Rectal smooth muscle tissue (tissue), 1 donor: ENCODE measurements at regions not wholly inside any gene's neighbourhood (a gene's known extent, or its start where the extent isn't known, plus 50 kb on each side); places are given as distances from the start of the nearest gene placed in this dataset.
"Not testable (repeated sequence)": the region's sequence is repeated elsewhere in the genome, so short reads cannot be mapped to it uniquely, and the experiment has no call there.

Source experiments
- H3K27ac ChIP-seq: one replicate; pipeline ENCODE4 v1.7.0; 2013; ENCODE audit warnings: low read depth, low read length, inconsistent platforms
- H3K27me3 ChIP-seq: one replicate; pipeline ENCODE4 v1.7.0; 2013; ENCODE audit warnings: low read length; ENCODE audit not compliant: control insufficient read depth, insufficient read depth
- H3K36me3 ChIP-seq: one replicate; pipeline ENCODE4 v1.7.0; 2013; ENCODE audit warnings: low read length; ENCODE audit not compliant: control insufficient read depth, insufficient read depth
- H3K4me1 ChIP-seq: one replicate; pipeline ENCODE4 v1.7.0; 2013; ENCODE audit warnings: low read length; ENCODE audit not compliant: control insufficient read depth, insufficient read depth
- H3K4me3 ChIP-seq: one replicate; pipeline ENCODE4 v1.7.0; 2013; ENCODE audit warnings: low read length
- H3K9ac ChIP-seq: one replicate; pipeline ENCODE4 v1.7.0; 2013; ENCODE audit warnings: low read length

- Histone ChIP-seq H3K27me3 (no peaks in the 10 kb centered on the region), H3K9ac (no peak overlapping the region), H3K36me3 (no peaks in the 10 kb centered on the region), H3K4me1 (no peaks in the 10 kb centered on the region), H3K27ac (no peak overlapping the region), H3K4me3 (no peak overlapping the region)
These were observed 103.9 kb upstream of the TMEM45B start for GRCh38 chr11:129711760-129712159.

GRCh38 chr11:129712486-129713240, 103.0 kb upstream of the TMEM45B start:
- not testable (repeated sequence) for H3K4me3 ChIP-seq, H3K27me3 ChIP-seq, H3K9ac ChIP-seq, H3K4me1 ChIP-seq, H3K36me3 ChIP-seq, H3K27ac ChIP-seq

- Histone ChIP-seq H3K27me3 (no peaks in the 10 kb centered on the region), H3K36me3 (no peaks in the 10 kb centered on the region), H3K4me1 (no peaks in the 10 kb centered on the region), H3K27ac (no peak overlapping the region), H3K9ac (no peak overlapping the region), H3K4me3 (no peak overlapping the region)
These were observed 96.6 kb upstream of the TMEM45B start for GRCh38 chr11:129719037-129719436.

DNA sequence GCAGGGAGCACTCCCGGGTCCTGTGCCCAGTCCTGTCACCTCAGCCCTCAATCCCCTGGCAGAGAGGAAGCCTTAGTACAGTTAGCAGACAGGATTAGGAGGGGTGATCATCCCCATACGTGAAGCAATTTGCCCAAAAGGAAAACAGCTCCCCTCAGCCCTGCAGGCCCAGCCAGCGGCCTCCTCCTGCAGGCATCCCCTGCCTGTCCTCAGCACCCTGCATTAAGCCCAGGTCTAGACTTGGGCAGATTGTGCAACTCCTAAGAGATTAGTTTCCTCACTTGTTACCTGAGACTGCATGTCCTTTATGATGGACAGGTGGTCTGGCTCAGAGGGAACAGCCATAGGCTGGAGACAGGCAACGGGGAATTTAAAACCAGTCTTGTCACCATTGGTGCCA, 95.5 kb upstream of the TMEM45B start:
- Histone ChIP-seq H3K4me3 (no peak overlapping the region), H3K27me3 (no peaks in the 10 kb centered on the region), H3K9ac (no peak overlapping the region), H3K4me1 (no peaks in the 10 kb centered on the region), H3K27ac (no peak overlapping the region), H3K36me3 (no peaks in the 10 kb centered on the region)

DNA sequence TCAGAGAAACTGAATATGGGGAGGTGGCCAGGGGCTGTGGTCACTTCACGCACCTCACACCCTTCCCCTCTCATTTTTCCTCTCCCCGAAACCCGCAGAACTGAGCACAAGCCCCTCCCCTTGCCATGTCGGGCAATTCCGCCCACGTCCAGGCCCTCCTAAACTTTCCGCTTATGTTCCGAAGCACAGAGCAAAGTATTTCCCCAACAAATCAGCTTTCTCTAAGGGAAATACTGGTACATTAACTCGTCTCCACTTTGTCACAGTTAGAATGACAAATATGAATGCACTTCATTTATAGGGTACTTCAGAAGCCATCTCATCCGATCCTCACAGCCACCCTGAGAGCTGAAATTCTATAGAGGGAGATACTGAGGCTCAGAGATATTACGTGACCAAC, 94.7 kb upstream of the TMEM45B start:
- Histone ChIP-seq H3K36me3 (no peaks in the 10 kb centered on the region), H3K27ac (no peak overlapping the region), H3K9ac (no peak overlapping the region), H3K4me1 (no peaks in the 10 kb centered on the region), H3K27me3 (no peaks in the 10 kb centered on the region), H3K4me3 (no peak overlapping the region)

DNA sequence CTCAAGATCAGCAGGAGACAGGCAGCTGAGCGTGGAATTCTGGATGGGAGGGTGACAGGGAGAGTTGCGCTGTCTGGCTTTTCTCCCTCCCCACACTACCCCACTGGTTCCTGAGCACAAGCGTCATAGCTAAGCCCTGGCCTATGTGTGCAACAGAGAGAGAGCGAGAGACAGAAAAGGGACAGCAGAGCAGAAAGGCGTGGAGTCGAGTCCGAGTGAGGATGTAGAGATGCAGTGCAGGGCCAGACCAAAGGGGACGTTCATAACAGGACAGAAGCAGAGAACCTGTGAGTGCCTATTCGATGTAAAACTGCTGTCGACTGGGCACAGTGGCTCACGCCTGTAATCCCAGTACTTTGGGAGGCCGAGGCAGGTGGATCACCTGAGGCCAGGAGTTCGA, 94.0 kb upstream of the TMEM45B start:
- Histone ChIP-seq H3K4me1 (no peaks in the 10 kb centered on the region), H3K36me3 (no peaks in the 10 kb centered on the region), H3K4me3 (no peak overlapping the region), H3K27me3 (no peaks in the 10 kb centered on the region), H3K9ac (no peak overlapping the region), H3K27ac (no peak overlapping the region)

GRCh38 chr11:129722529-129722928, 93.1 kb upstream of the TMEM45B start:
- H3K4me1 ChIP-seq: no peaks in the 10 kb centered on the region
- H3K27ac ChIP-seq: no peak overlapping the region
- no peaks in the 10 kb centered on the region for H3K27me3 ChIP-seq
- no peak overlapping the region for H3K9ac ChIP-seq
- H3K4me3 ChIP-seq: no peak overlapping the region
- no peaks in the 10 kb centered on the region for H3K36me3 ChIP-seq

DNA sequence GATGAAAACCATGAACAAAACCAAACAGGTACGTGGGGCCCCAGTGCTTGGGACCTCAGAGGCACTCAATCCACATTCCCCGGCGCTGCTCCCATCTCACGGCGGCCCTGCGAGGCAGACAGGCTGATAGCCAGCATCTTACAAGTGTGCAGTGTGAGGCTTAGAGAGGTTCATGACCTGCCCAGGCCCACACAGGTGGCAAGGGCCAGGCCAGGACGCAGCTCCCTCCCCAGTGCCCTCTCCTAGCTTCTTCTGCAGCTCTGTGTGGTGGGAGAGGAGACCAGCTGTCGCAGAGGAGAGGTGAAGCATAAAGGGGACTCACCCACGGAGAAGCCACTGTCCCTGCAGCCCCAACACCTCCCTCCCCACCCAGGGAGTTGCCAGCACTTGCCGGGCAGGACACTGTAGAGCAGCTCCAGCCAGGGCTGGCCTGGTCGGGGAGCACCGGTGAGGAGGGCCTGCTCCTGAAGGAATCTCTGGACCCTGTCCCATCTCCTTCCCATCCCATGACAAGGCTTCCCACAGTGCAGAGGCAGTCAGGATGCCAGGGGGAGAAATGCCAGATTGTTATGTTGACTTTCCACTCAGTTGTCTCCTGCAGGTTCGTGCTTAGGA, 92.4 kb upstream of the TMEM45B start:
- no peaks in the 10 kb centered on the region for H3K27me3 ChIP-seq
- H3K27ac ChIP-seq: no peak overlapping the region
- no peak overlapping the region for H3K9ac ChIP-seq
- H3K36me3 ChIP-seq: no peaks in the 10 kb centered on the region
- H3K4me3 ChIP-seq: no peak overlapping the region
- no peaks in the 10 kb centered on the region for H3K4me1 ChIP-seq

DNA sequence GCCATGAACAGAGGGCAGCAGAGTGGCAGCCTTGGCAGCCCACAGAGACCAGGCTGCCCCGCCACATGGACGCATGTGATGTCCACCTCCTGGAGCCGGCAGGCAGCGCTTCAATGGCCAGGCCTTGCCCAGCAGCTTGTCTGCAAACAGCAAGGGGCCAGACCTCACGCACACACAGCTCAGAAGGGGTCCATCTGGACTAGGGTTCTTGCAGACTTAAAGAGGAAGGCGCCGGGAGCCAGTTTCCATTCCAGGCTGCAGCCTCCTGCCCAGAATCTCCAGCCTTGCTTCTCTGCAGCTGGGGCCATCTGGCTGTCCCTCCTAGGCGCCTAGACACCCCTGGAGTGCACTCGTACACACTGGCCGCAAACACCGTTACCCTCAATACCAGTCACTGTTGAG, 91.9 kb upstream of the TMEM45B start:
- no peak overlapping the region for H3K27ac ChIP-seq
- H3K4me1 ChIP-seq: no peaks in the 10 kb centered on the region
- H3K27me3 ChIP-seq: no peaks in the 10 kb centered on the region
- no peak overlapping the region for H3K4me3 ChIP-seq
- no peak overlapping the region for H3K9ac ChIP-seq
- no peaks in the 10 kb centered on the region for H3K36me3 ChIP-seq

DNA sequence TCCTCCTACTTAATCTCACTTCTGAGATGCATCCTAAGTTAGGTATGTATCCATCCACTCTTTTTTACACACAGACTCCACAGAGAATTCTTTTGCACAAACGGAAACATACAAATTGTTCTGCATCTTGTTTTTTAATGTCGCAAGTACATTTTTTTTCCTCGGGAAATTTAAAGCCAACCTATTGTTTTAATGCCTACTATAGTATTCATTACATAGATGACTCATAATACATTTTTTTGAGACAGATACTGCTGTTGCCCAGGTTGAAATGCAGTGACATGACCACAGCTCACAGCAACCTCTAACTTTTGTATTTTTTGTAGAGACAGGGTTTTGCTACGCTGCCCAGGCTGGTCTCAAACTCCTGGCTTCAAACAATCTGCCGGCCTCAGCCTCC, 90.8 kb upstream of the TMEM45B start:
- H3K4me3 ChIP-seq: no peak overlapping the region
- H3K36me3 ChIP-seq: no peaks in the 10 kb centered on the region
- H3K9ac ChIP-seq: no peak overlapping the region
- H3K27me3 ChIP-seq: no peaks in the 10 kb centered on the region
- H3K4me1 ChIP-seq: no peaks in the 10 kb centered on the region
- no peak overlapping the region for H3K27ac ChIP-seq

DNA sequence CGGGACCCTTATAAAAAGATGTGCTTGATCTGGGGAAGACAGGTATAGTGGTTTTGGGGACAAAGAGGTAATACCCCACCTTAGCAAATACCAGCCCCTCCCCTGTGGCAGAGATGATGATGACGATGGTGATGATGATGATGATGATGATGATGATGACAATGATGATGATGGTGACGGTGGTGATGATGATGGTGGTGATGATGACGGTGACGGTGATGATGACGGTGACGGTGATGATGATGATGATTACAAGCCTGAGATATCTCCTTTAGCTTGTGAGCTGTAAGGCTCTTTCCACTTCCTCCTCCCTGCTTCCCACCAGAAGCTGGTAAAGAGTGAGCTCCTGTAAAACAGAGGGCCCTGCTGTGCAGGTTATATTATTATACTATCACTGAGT, 89.5 kb upstream of the TMEM45B start:
- Histone ChIP-seq H3K36me3 (no peaks in the 10 kb centered on the region), H3K9ac (no peak overlapping the region), H3K27me3 (no peaks in the 10 kb centered on the region), H3K4me1 (no peaks in the 10 kb centered on the region), H3K4me3 (no peak overlapping the region), H3K27ac (no peak overlapping the region)

GRCh38 chr11:129728581-129728980, 87.1 kb upstream of the TMEM45B start:
- H3K27ac ChIP-seq: no peak overlapping the region
- H3K36me3 ChIP-seq: no peaks in the 10 kb centered on the region
- H3K4me3 ChIP-seq: no peak overlapping the region
- H3K4me1 ChIP-seq: no peaks in the 10 kb centered on the region
- H3K27me3 ChIP-seq: peaks cover 2% of the 10 kb centered on the region
- no peak overlapping the region for H3K9ac ChIP-seq

- Histone ChIP-seq H3K27me3 (peaks cover 2% of the 10 kb centered on the region), H3K36me3 (no peaks in the 10 kb centered on the region), H3K4me3 (no peak overlapping the region), H3K9ac (no peak overlapping the region), H3K27ac (no peak overlapping the region), H3K4me1 (no peaks in the 10 kb centered on the region)
These were observed 86.4 kb upstream of the TMEM45B start for GRCh38 chr11:129729216-129729615.
